Parathyroid adenoma (tissue), 2 donors: ENCODE measurements at regions not wholly inside any gene's neighbourhood (a gene's known extent, or its start where the extent isn't known, plus 50 kb on each side); places are given as distances from the start of the nearest gene placed in this dataset.
"Not testable (repeated sequence)": the region's sequence is repeated elsewhere in the genome, so short reads cannot be mapped to it uniquely, and the experiment has no call there.

Experiments used
- H2AFZ ChIP-seq: fragments of 300-600 bp; sonication (generic); one replicate; pipeline ENCODE4 v1.7.0; 2017; ENCODE audit warnings: antibody characterized with exemption, mild to moderate bottlenecking
- H3K27ac ChIP-seq: fragments of 300-600 bp; sonication (generic); one replicate; pipeline ENCODE4 v1.7.0; 2017
- H3K27me3 ChIP-seq: fragments of 300-600 bp; sonication (generic); one replicate; pipeline ENCODE4 v1.7.0; 2017; ENCODE audit warnings: low read length; ENCODE audit not compliant: control insufficient read depth, insufficient read depth
- H3K36me3 ChIP-seq: fragments of 300-600 bp; sonication (generic); one replicate; pipeline ENCODE4 v1.7.0; 2017; ENCODE audit warnings: low read length; ENCODE audit not compliant: control insufficient read depth, insufficient read depth
- H3K4me1 ChIP-seq: fragments of 300-600 bp; sonication (generic); one replicate; pipeline ENCODE4 v1.7.0; 2017; ENCODE audit warnings: control low read depth
- H3K4me2 ChIP-seq: fragments of 300-600 bp; sonication (generic); one replicate; pipeline ENCODE4 v1.7.0; 2017; ENCODE audit warnings: low read length
- H3K4me3 ChIP-seq: fragments of 300-600 bp; sonication (generic); one replicate; pipeline ENCODE4 v1.7.0; 2017; ENCODE audit warnings: low read depth, low read length
- H3K79me2 ChIP-seq: fragments of 300-600 bp; sonication (generic); one replicate; pipeline ENCODE4 v1.7.0; 2017; ENCODE audit warnings: control low read depth
- H3K9ac ChIP-seq: fragments of 300-600 bp; sonication (generic); one replicate; pipeline ENCODE4 v1.7.0; 2017; ENCODE audit warnings: mild to moderate bottlenecking
- H3K9me3 ChIP-seq: fragments of 300-600 bp; sonication (generic); one replicate; pipeline ENCODE4 v1.7.0; 2017; ENCODE audit warnings: low read length; ENCODE audit not compliant: control insufficient read depth
- CTCF ChIP-seq: fragments of 300-600 bp; sonication (generic); IDR thresholded peaks from one replicate; pipeline ENCODE4 v1.7.0; 2017; ENCODE audit warnings: antibody characterized with exemption, mild to moderate bottlenecking
- donor health status: primary hyperparathyroidism.

GRCh38 chr7:121503039-121503438 lies 106.9 kb upstream of the FAM3C start:
- Histone ChIP-seq H3K27ac (no peak overlapping the region), H3K9ac (no peak overlapping the region), H3K4me1 (no peaks in the 10 kb centered on the region), H3K79me2 (no peaks in the 10 kb centered on the region), H2AFZ (no peak overlapping the region), H3K4me2 (no peak overlapping the region), H3K27me3 (no peaks in the 10 kb centered on the region), H3K36me3 (no peaks in the 10 kb centered on the region), H3K4me3 (no peak overlapping the region), H3K9me3 (no peaks in the 10 kb centered on the region)
- no peak for TF ChIP-seq CTCF

- Histone ChIP-seq H3K27me3 (no peaks in the 10 kb centered on the region), H3K9me3 (no peaks in the 10 kb centered on the region), H3K79me2 (no peaks in the 10 kb centered on the region), H3K27ac (no peak overlapping the region), H2AFZ (no peak overlapping the region), H3K4me2 (no peak overlapping the region), H3K4me3 (no peak overlapping the region), H3K9ac (no peak overlapping the region), H3K4me1 (no peaks in the 10 kb centered on the region), H3K36me3 (no peaks in the 10 kb centered on the region)
- no peak for TF ChIP-seq CTCF
These were observed 105.5 kb upstream of the FAM3C start for GRCh38 chr7:121501566-121501965.

DNA sequence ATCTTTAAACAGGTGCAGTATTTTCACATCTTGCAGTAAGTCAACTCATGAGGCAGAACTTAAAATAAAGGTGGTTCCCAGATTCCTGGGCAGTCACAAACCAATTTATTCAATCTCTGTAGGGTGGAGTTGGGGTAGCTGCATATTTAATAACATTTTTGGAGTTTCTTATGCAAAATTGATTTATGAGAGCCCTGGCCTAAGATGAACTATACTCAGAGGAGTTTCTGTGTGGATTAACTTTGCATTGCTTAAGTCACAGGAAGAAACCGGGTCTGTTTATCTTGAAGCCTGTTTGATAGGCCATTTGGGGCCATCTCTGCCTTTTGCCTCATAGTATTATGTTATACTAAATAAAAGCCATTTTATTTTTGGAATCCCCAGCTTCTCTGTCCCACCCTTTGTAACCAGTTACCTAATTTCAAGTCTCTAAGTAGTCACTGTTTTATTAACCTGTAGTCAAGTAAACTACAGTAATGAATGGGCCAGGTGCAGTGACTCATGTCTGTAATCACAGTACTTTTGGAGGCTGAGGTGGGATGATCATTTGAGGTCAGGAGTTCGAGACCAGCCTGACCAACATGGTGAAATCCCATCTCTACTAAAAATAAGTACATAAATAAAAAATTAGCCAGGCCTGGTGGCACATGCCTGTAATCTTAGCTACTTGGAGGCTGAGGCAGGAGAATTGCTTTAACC lies 104.4 kb upstream of the FAM3C start:
- no peak for TF ChIP-seq CTCF
- Histone ChIP-seq H2AFZ (no peak overlapping the region), H3K9ac (no peak overlapping the region), H3K4me3 (no peak overlapping the region), H3K4me2 (no peak overlapping the region), H3K27me3 (no peaks in the 10 kb centered on the region), H3K79me2 (no peaks in the 10 kb centered on the region), H3K4me1 (no peaks in the 10 kb centered on the region), H3K27ac (no peak overlapping the region), H3K36me3 (no peaks in the 10 kb centered on the region), H3K9me3 (no peaks in the 10 kb centered on the region)

DNA sequence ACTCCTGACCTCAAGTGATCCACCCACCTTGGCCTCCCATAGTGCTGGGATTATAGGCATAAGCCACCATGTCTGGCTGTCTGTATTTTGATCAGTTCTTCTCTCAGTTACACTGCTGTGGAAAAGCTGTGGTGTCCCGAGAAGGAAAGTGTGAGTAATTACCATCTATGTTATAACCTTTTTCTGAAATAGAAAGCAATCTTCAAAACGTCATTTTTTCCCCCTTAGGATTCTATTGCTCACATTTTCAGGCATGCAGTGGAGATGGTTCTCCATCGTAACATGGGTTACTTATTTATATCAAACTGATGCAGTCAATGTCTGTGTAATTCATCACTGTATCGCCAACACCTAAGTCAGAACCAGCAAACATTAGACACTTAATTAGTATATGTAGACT lies 103.5 kb upstream of the FAM3C start:
- Histone ChIP-seq H3K79me2 (no peaks in the 10 kb centered on the region), H3K27ac (no peak overlapping the region), H3K4me2 (no peak overlapping the region), H3K9me3 (no peaks in the 10 kb centered on the region), H3K4me1 (no peaks in the 10 kb centered on the region), H2AFZ (no peak overlapping the region), H3K4me3 (no peak overlapping the region), H3K36me3 (no peaks in the 10 kb centered on the region), H3K27me3 (no peaks in the 10 kb centered on the region), H3K9ac (no peak overlapping the region)
- TF ChIP-seq CTCF = no peak

DNA sequence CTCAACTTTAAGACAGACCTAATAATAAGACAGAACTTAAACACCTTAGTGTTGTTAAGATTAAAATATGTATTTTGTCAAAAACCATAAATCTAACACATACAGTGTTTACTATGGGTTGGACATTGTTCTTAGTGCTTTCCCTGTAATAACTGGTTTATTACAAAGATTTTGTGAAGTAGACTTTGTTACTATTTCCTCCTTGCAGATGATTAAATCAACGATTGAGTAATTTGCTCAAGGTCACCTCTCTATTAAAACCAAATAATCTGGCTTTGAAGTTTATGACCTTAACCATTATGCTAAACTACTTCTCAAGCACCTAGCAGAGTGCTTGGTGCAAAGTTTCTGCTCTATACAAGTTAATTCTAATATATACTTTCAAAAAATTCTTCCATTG lies 102.7 kb upstream of the FAM3C start:
- H3K9me3 ChIP-seq = no peaks in the 10 kb centered on the region
- no peak overlapping the region for H3K4me2 ChIP-seq
- H2AFZ ChIP-seq = no peak overlapping the region
- no peak for TF ChIP-seq CTCF
- H3K27ac ChIP-seq = no peak overlapping the region
- no peak overlapping the region for H3K4me3 ChIP-seq
- no peak overlapping the region for H3K9ac ChIP-seq
- H3K4me1 ChIP-seq = no peaks in the 10 kb centered on the region
- H3K79me2 ChIP-seq = no peaks in the 10 kb centered on the region
- H3K27me3 ChIP-seq = no peaks in the 10 kb centered on the region
- H3K36me3 ChIP-seq = no peaks in the 10 kb centered on the region

DNA sequence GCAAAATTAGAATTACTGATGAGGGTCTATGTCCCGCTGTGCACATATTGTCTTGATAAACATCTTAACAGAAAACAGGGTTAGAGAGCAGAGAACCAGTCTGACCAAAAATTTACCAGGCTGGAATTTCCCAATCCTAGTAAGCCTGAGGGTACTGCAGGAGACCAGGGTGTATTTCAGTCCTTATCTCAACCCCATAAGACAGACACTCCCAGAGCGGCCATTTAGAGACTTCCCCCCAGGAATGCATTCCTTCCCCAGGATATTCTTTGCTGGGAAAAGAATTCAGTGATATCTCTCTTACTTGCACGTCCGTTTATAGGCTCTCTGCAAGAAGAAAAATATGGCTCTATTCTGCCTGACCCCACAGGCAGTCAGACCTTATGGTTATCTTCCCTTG lies 101.4 kb upstream of the FAM3C start:
- not testable (repeated sequence) for H3K4me3 ChIP-seq, H3K4me1 ChIP-seq, H2AFZ ChIP-seq, H3K4me2 ChIP-seq, H3K27me3 ChIP-seq, H3K27ac ChIP-seq, H3K9me3 ChIP-seq, H3K36me3 ChIP-seq, H3K9ac ChIP-seq, H3K79me2 ChIP-seq
